Prostate gland (tissue), 2 donors: ENCODE measurements at regions not wholly inside any gene's neighbourhood (a gene's known extent, or its start where the extent isn't known, plus 50 kb on each side); places are given as distances from the start of the nearest gene placed in this dataset.

Experiments used
- DNase-seq: peaks from one replicate; pipeline ENCODE4 v3.0.0-alpha.2; 2019; ENCODE audit warnings: low spot score
- H3K27ac ChIP-seq, 2 donors: fragments of 200-600 bp; sonication (generic); 2 replicates each; pipeline ENCODE4 v1.5.1; 2017 to 2019
- H3K27me3 ChIP-seq: fragments of 200-600 bp; sonication (generic); replicated peaks from 2 replicates; pipeline ENCODE4 v1.5.1; 2019; ENCODE audit not compliant: insufficient read depth
- H3K36me3 ChIP-seq, 2 donors: fragments of 200-600 bp; sonication (generic); 1 replicate in 1 of 2; 2 replicates in 1 of 2; pipeline versions ENCODE4 v1.5.1 to v1.8.1; 2017 to 2019
- H3K4me1 ChIP-seq: fragments of 200-600 bp; sonication (generic); replicated peaks from 2 replicates; pipeline ENCODE4 v1.5.1; 2019
- H3K4me3 ChIP-seq, 2 donors: fragments of 200-600 bp; sonication (generic); 2 replicates each; pipeline ENCODE4 v1.5.1; 2017 to 2019
- H3K9me3 ChIP-seq: fragments of 200-600 bp; sonication (generic); 2 replicates; pipeline ENCODE4 v1.5.1; 2017
- POLR2A ChIP-seq: fragments of 450-650 bp; IDR thresholded peaks from one replicate; pipeline ENCODE4 v1.6.1; 2016; ENCODE audit warnings: antibody characterized with exemption, mild to moderate bottlenecking
- POLR2AphosphoS5 ChIP-seq: sonication (generic); formaldehyde crosslinking; IDR thresholded peaks from one replicate; pipeline ENCODE4 v1.6.1; 2017; ENCODE audit warnings: antibody characterized with exemption
- WGBS: methylation state at CpG from one replicate; pipeline ENCODE4 v1.1.5; 2018; 5-methylcytosine and 5-hydroxymethylcytosine counted together
- intact Hi-C: fragments of 100-400 bp; cut with DNase I; formaldehyde crosslinking; loops from one replicate; pipeline ENCODE4 v1.14.2; 2022
- TF ChIP-seq, protein P1 (sequence below), 4 experiments: fragments of 200-600 bp in 2 of 4; fragments of 450-650 bp in 2 of 4; sonication (generic) in 2 of 4; IDR thresholded peaks; 1 replicate in 3 of 4; 2 replicates in 1 of 4; pipeline ENCODE4 v1.5.1; 2016 to 2019; ENCODE audit warnings: antibody characterized with exemption in 4 of 4, mild to moderate bottlenecking in 2 of 4, moderate library complexity in 2 of 4

DNA sequence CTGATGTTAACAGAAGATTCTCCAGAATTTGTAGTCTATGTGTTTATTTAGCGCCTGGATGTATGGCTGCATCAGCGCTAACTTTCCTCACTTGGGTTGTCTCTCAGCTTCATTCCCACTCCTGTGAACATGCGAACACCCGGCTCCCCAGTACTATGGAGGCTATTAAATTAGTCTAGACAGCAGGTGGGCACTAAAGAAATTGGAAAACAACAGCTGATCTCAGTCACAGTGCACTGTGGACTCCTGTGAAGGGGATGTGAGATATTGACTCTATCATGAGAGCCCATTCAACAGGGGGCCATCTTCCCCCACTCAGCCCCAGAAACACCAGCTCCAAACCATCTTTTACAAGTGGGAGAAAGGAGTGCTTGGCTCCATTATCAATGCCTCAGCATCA, 471.0 kb downstream of the KDM4C start:
- H3K4me3 ChIP-seq, result no peak overlapping the region
- intact Hi-C loops, result no loop called here
- no peak for DNase-seq
- no peaks in the 10 kb centered on the region for H3K27me3 ChIP-seq
- no peaks in the 10 kb centered on the region for H3K9me3 ChIP-seq
- TF ChIP-seq, protein P1, sequence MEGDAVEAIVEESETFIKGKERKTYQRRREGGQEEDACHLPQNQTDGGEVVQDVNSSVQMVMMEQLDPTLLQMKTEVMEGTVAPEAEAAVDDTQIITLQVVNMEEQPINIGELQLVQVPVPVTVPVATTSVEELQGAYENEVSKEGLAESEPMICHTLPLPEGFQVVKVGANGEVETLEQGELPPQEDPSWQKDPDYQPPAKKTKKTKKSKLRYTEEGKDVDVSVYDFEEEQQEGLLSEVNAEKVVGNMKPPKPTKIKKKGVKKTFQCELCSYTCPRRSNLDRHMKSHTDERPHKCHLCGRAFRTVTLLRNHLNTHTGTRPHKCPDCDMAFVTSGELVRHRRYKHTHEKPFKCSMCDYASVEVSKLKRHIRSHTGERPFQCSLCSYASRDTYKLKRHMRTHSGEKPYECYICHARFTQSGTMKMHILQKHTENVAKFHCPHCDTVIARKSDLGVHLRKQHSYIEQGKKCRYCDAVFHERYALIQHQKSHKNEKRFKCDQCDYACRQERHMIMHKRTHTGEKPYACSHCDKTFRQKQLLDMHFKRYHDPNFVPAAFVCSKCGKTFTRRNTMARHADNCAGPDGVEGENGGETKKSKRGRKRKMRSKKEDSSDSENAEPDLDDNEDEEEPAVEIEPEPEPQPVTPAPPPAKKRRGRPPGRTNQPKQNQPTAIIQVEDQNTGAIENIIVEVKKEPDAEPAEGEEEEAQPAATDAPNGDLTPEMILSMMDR (IDR thresholded peaks at IDR 0.05), result no peak
- no peak for TF ChIP-seq POLR2A
- TF ChIP-seq POLR2AphosphoS5, result no peak
- H3K36me3 ChIP-seq, result no peaks in the 10 kb centered on the region
- no peak overlapping the region for H3K27ac ChIP-seq
- H3K4me1 ChIP-seq, result no peaks in the 10 kb centered on the region
- WGBS, result 88% methylated on average over 4 of the region's 4 CpGs

DNA sequence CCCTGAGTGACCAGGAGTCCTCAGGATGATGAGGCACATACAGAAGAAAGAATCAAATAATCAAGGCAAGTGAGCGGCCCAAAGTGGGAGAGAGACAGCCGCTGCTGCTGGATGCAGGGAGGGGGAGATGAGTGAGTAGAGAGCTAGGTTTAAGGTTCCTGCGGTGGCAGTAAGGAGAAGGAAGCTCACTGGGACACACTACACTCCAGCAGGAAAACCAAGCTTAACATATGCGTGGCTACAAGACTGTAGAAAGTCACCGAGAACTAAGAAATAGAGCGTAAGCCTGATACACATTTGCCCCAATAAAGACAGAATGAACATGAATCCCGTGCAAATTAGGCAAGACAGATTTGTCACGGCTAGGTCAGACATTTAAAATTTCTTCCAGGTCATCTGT, 470.2 kb downstream of the KDM4C start:
- 86% methylated on average over 8 of the region's 8 CpGs for WGBS

DNA sequence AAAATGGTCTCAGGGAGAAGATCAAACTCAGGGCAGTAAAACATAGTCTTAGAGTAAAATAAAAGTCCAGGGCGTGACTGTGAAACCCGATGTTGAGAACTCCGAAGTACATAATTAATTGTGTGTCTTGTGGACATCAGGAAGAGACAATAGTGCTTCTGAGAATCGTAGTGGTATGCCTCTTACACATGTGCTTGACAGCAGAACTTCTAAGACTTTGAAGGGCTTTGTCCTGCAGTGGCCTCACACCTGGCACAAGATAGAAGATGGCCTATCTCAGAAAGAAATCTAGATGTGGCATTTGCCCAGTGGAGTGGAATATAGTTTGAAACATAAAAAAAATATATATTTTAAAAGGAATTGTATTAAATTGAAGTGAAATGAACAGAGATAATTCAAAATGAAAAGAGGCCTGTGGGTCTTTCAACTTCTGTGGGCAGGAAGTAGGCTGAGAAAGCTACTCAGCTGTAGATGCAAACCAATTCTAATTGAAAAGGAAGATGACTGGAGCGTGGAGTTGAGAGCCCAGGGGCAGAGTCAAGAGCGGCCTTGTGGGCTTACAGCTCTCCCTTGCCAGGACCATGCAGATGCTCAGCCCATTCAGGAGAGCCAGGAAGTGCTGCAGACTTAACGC, 468.4 kb downstream of the KDM4C start:
- Histone ChIP-seq H3K4me1 (no peaks in the 10 kb centered on the region), H3K36me3 (no peaks in the 10 kb centered on the region), H3K4me3 (no peak overlapping the region), H3K9me3 (no peaks in the 10 kb centered on the region), H3K27ac (no peak overlapping the region), H3K27me3 (no peaks in the 10 kb centered on the region)
- DNase-seq, result no peak
- no peak for TF ChIP-seq POLR2A
- no peak for TF ChIP-seq POLR2AphosphoS5
- TF ChIP-seq, protein P1 (IDR thresholded peaks at IDR 0.05), result no peak
- WGBS, result 73% methylated on average over 7 of the region's 7 CpGs
- intact Hi-C loops, result no loop called here

More for the DNA sequence above, 470.2 kb downstream of the KDM4C start:
- Histone ChIP-seq H3K4me1 (no peaks in the 10 kb centered on the region), H3K36me3 (no peaks in the 10 kb centered on the region), H3K27me3 (no peaks in the 10 kb centered on the region), H3K27ac (no peak overlapping the region), H3K4me3 (no peak overlapping the region), H3K9me3 (no peaks in the 10 kb centered on the region)
- intact Hi-C loops, result no loop called here
- no peak for DNase-seq
- TF ChIP-seq POLR2A, result no peak
